BE2C (cell line): ENCODE measurements at regions not wholly inside any gene's neighbourhood (a gene's known extent, or its start where the extent isn't known, plus 50 kb on each side); places are given as distances from the start of the nearest gene placed in this dataset.

ENCODE experiments used
- DNase-seq: peaks from one replicate; pipeline ENCODE4 v3.0.0-alpha.2; 2020
- H3K27me3 ChIP-seq: fragments of 250-450 bp; sonication (Bioruptor Pico); 2 replicates; pipeline ENCODE4 v1.5.1; 2020; ENCODE audit warnings: mild to moderate bottlenecking
- H3K36me3 ChIP-seq: fragments of 250-450 bp; sonication (Bioruptor Pico); 2 replicates; pipeline ENCODE4 v1.5.1; 2020; ENCODE audit warnings: mild to moderate bottlenecking
- H3K4me1 ChIP-seq: fragments of 250-450 bp; sonication (Bioruptor Pico); 2 replicates; pipeline ENCODE4 v1.5.1; 2020
- H3K4me3 ChIP-seq: 2 replicates; pipeline ENCODE4 v1.5.1; 2011; ENCODE audit warnings: low read depth, low read length
- H3K9me3 ChIP-seq: fragments of 250-450 bp; sonication (Bioruptor Pico); 2 replicates; pipeline ENCODE4 v1.5.1; 2020
- CTCF ChIP-seq: IDR thresholded peaks from 2 replicates; pipeline ENCODE4 v1.5.1; 2012; ENCODE audit warnings: mild to moderate bottlenecking, low read depth, low read length

DNA sequence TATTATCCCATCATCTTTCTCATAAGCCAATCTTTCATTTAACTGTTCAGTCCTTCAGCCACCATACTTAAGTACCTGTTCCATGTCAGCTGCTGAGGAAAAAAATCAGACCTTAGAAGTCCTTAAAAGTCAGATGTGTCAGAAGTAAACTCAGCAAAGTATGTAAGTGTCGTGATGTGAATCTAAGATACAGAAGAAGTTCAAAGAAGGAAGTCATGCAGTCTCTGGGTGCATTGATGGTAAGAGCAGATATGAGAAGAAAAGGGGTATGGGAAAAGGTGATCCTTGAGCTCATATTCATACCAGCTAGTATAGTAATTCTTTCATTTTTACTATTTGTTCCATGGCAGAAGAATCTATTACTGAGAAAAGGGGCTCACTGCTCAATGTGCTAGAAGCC is 259.4 kb upstream of the CD180 start:
- DNase-seq = no peak
- no peak for TF ChIP-seq CTCF

GRCh38 chr5:67454957-67455561 is 258.5 kb upstream of the CD180 start:
- Histone ChIP-seq H3K9me3 (no peaks in the 10 kb centered on the region), H3K36me3 (no peaks in the 10 kb centered on the region), H3K4me1 (no peaks in the 10 kb centered on the region), H3K27me3 (no peaks in the 10 kb centered on the region), H3K4me3 (no peak overlapping the region)
- DNase-seq = no peak
- no peak for TF ChIP-seq CTCF

More for the DNA sequence above, 259.4 kb upstream of the CD180 start:
- Histone ChIP-seq H3K9me3 (no peaks in the 10 kb centered on the region), H3K4me1 (no peaks in the 10 kb centered on the region), H3K27me3 (no peaks in the 10 kb centered on the region), H3K4me3 (no peak overlapping the region), H3K36me3 (no peaks in the 10 kb centered on the region)

GRCh38 chr5:67453111-67453905 is 256.7 kb upstream of the CD180 start:
- H3K4me1 ChIP-seq = no peaks in the 10 kb centered on the region
- no peaks in the 10 kb centered on the region for H3K27me3 ChIP-seq
- no peak overlapping the region for H3K4me3 ChIP-seq
- no peaks in the 10 kb centered on the region for H3K9me3 ChIP-seq
- DNase-seq = no peak
- no peaks in the 10 kb centered on the region for H3K36me3 ChIP-seq
- TF ChIP-seq CTCF = no peak

DNA sequence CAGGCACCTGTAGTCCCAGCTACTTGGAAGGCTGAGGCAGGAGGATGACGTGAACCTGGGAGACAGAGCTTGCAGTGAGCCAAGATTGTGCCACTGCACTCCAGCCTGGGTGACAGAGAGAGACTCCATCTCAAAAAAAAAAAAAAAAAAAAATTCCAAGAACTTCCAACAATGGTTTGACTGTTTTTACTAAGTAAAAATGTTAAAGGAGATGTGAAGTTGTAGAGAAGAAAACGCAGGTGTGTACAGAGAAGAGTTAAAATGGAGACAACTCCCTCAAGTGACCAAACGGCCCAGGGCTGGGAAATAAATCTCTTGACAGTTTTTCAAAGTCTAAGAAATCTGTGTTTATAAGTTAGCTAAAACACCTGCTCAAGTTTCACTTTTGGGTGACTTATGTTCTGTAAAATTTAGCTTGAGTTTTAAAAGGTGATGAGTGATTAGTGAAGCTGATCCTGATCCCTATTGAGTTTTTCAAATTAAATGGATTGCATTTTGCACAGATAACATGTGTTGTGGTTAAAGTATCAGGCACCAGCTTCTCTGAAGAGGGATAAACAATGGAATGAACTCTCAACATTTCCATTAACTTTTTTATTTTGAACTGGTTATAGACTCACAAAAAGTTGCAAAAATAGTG is 255.2 kb upstream of the CD180 start:
- TF ChIP-seq CTCF = no peak
- Histone ChIP-seq H3K4me1 (no peaks in the 10 kb centered on the region), H3K36me3 (no peaks in the 10 kb centered on the region), H3K9me3 (no peaks in the 10 kb centered on the region), H3K27me3 (no peaks in the 10 kb centered on the region), H3K4me3 (no peak overlapping the region)
- DNase-seq = no peak

GRCh38 chr5:67447732-67448131 is 251.1 kb upstream of the CD180 start:
- H3K27me3 ChIP-seq = no peaks in the 10 kb centered on the region
- H3K4me3 ChIP-seq = no peak overlapping the region
- TF ChIP-seq CTCF = no peak
- no peaks in the 10 kb centered on the region for H3K36me3 ChIP-seq
- H3K4me1 ChIP-seq = no peaks in the 10 kb centered on the region
- no peaks in the 10 kb centered on the region for H3K9me3 ChIP-seq
- no peak for DNase-seq
